Endothelial cell (in vitro differentiated cells): ENCODE measurements at regions not wholly inside any gene's neighbourhood (a gene's known extent, or its start where the extent isn't known, plus 50 kb on each side); places are given as distances from the start of the nearest gene placed in this dataset.

Experiments
- DNase-seq: peaks from one replicate; pipeline ENCODE4 v3.0.0; 2021; ENCODE audit warnings: low spot score
- H3K27ac Mint-ChIP-seq: one replicate; pipeline ENCODE4 v1.8.0; 2021; ENCODE audit warnings: mixed read lengths, inconsistent platforms; ENCODE audit not compliant: unreplicated experiment
- H3K27me3 Mint-ChIP-seq: one replicate; pipeline ENCODE4 v1.8.0; 2021; ENCODE audit warnings: mild to moderate bottlenecking, moderate library complexity, mixed read lengths, inconsistent platforms; ENCODE audit not compliant: unreplicated experiment
- H3K36me3 Mint-ChIP-seq: one replicate; pipeline ENCODE4 v1.8.0; 2021; ENCODE audit warnings: mild to moderate bottlenecking, low read depth, mixed read lengths, inconsistent platforms; ENCODE audit not compliant: unreplicated experiment
- H3K4me1 Mint-ChIP-seq: one replicate; pipeline ENCODE4 v1.8.0; 2021; ENCODE audit warnings: mild to moderate bottlenecking, mixed read lengths, inconsistent platforms; ENCODE audit not compliant: unreplicated experiment
- H3K4me3 Mint-ChIP-seq: one replicate; pipeline ENCODE4 v1.8.0; 2021; ENCODE audit warnings: mild to moderate bottlenecking, mixed read lengths, inconsistent platforms; ENCODE audit not compliant: unreplicated experiment
- H3K9me3 Mint-ChIP-seq: one replicate; pipeline ENCODE4 v1.8.0; 2021; ENCODE audit warnings: mixed read lengths, inconsistent platforms; ENCODE audit not compliant: unreplicated experiment
- CTCF ChIP-seq: fragments of 200-600 bp; sonication (generic); IDR thresholded peaks from one replicate; pipeline ENCODE4 v1.5.0; 2021; ENCODE audit warnings: antibody characterized with exemption; ENCODE audit not compliant: unreplicated experiment

GRCh38 chr16:59905606-59906005 lies 1171.5 kb upstream of the GOT2 start:
- H3K27me3 Mint-ChIP-seq: no peaks in the 10 kb centered on the region
- H3K27ac Mint-ChIP-seq: no peak overlapping the region
- no peaks in the 10 kb centered on the region for H3K4me1 Mint-ChIP-seq
- no peak overlapping the region for H3K4me3 Mint-ChIP-seq
- H3K9me3 Mint-ChIP-seq: no peaks in the 10 kb centered on the region
- DNase-seq: no peak
- H3K36me3 Mint-ChIP-seq: no peaks in the 10 kb centered on the region
- TF ChIP-seq CTCF: no peak

- Mint-ChIP-seq H3K27me3 (no peaks in the 10 kb centered on the region), H3K27ac (no peak overlapping the region), H3K9me3 (no peaks in the 10 kb centered on the region), H3K36me3 (no peaks in the 10 kb centered on the region), H3K4me3 (no peak overlapping the region), H3K4me1 (no peaks in the 10 kb centered on the region)
- DNase-seq: no peak
- TF ChIP-seq CTCF: no peak
These were observed 1171.0 kb upstream of the GOT2 start for GRCh38 chr16:59905131-59905530.

GRCh38 chr16:59899940-59900339 lies 1165.8 kb upstream of the GOT2 start:
- Mint-ChIP-seq H3K4me1 (no peaks in the 10 kb centered on the region), H3K4me3 (no peak overlapping the region), H3K36me3 (no peaks in the 10 kb centered on the region), H3K27ac (no peak overlapping the region), H3K9me3 (no peaks in the 10 kb centered on the region), H3K27me3 (no peaks in the 10 kb centered on the region)
- no peak for DNase-seq
- no peak for TF ChIP-seq CTCF

- no peak overlapping the region for H3K27ac Mint-ChIP-seq
- no peaks in the 10 kb centered on the region for H3K36me3 Mint-ChIP-seq
- DNase-seq: no peak
- TF ChIP-seq CTCF: no peak
- no peak overlapping the region for H3K4me3 Mint-ChIP-seq
- H3K27me3 Mint-ChIP-seq: no peaks in the 10 kb centered on the region
- no peaks in the 10 kb centered on the region for H3K9me3 Mint-ChIP-seq
- H3K4me1 Mint-ChIP-seq: no peaks in the 10 kb centered on the region
These were observed 1158.3 kb upstream of the GOT2 start for GRCh38 chr16:59892376-59892775.

GRCh38 chr16:59887856-59888255 lies 1153.7 kb upstream of the GOT2 start:
- Mint-ChIP-seq H3K4me1 (no peaks in the 10 kb centered on the region), H3K27ac (no peak overlapping the region), H3K9me3 (no peaks in the 10 kb centered on the region), H3K27me3 (no peaks in the 10 kb centered on the region), H3K36me3 (no peaks in the 10 kb centered on the region), H3K4me3 (no peak overlapping the region)
- DNase-seq: no peak
- TF ChIP-seq CTCF: no peak
